ENCODE measurements at regions not wholly inside any gene's neighbourhood (a gene's known extent, or its start where the extent isn't known, plus 50 kb on each side); places are given as distances from the start of the nearest gene placed in this dataset.

- TF ChIP-seq, protein P1, sequence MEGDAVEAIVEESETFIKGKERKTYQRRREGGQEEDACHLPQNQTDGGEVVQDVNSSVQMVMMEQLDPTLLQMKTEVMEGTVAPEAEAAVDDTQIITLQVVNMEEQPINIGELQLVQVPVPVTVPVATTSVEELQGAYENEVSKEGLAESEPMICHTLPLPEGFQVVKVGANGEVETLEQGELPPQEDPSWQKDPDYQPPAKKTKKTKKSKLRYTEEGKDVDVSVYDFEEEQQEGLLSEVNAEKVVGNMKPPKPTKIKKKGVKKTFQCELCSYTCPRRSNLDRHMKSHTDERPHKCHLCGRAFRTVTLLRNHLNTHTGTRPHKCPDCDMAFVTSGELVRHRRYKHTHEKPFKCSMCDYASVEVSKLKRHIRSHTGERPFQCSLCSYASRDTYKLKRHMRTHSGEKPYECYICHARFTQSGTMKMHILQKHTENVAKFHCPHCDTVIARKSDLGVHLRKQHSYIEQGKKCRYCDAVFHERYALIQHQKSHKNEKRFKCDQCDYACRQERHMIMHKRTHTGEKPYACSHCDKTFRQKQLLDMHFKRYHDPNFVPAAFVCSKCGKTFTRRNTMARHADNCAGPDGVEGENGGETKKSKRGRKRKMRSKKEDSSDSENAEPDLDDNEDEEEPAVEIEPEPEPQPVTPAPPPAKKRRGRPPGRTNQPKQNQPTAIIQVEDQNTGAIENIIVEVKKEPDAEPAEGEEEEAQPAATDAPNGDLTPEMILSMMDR (IDR thresholded peaks at IDR 0.05) = no peak
- TF ChIP-seq POLR2A (IDR thresholded peaks at IDR 0.05) = no peak
These were observed 1248.9 kb upstream of the CHAC2 start for GRCh38 chr2:52518678-52519077.

Data from Peyer's patch (tissue), 4 donors.